ENCODE measurements at regions not wholly inside any gene's neighbourhood (a gene's known extent, or its start where the extent isn't known, plus 50 kb on each side); places are given as distances from the start of the nearest gene placed in this dataset.

DNA sequence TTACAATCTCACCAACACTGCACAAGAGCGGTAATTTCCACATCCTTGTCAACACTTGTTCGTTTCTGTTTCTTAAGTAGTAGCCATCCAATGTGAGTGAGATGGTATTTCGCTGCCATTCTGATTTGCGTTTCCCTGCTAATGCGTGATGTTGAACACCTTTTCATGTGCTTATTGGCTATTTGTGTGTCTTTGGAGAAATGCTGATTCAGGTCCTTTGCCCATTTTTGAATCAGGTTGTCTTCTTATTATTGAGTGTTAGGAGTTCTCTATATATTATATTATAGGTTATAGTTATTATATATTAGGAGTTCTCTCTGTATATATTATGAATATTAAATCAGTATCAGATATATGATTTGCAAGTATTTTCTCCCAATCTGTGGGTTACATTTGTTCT is 59.9 kb upstream of the IRX4 start:
- peaks cover 51% of the 10 kb centered on the region for H3K27me3 ChIP-seq (replicated peaks; ENCODE audit: insufficient read depth, low read length)
- H3K36me3 ChIP-seq (replicated peaks; ENCODE audit: insufficient read depth, low read length): no peaks in the 10 kb centered on the region
- TF ChIP-seq EZH2 (optimal IDR thresholded peaks at IDR 0.05; ENCODE audit: low read depth, low read length) (no peak), EZH2phosphoT487 (IDR thresholded peaks at IDR 0.05; ENCODE audit: low read length) (no peak), CTCF (IDR thresholded peaks at IDR 0.05; ENCODE audit: low read length) (no peak)

DNA sequence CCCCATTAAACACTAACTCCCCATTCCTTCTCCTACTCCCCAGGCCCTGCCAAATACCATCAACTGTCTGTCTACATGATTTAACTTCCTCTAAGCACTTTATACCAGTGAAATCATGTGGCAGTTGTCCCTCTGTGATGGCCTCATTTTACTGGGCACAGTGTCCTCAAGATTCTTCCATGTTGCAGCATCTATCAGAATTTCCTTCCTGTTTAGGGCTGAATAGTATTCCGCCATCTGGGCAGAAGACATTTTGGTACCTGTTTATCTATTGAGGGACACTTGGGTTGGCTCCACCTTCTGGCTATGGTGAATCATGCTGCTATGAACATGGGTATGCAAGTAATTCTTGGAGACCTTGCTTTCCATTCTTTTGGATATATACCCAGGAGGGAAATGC is 59.4 kb upstream of the IRX4 start:
- H3K79me2 ChIP-seq (ENCODE audit: low read length): no peaks in the 10 kb centered on the region

More for the DNA sequence above, 59.9 kb upstream of the IRX4 start:
- no peak overlapping the region for H2AFZ ChIP-seq (ENCODE audit: low read length)
- H3K4me2 ChIP-seq (ENCODE audit: low read depth, low read length): no peak overlapping the region
- H3K9ac ChIP-seq (ENCODE audit: low read length): no peak overlapping the region
- H3K27ac ChIP-seq (ENCODE audit: low read length): no peak overlapping the region
- no peaks in the 10 kb centered on the region for H3F3A ChIP-seq (ENCODE audit: insufficient read depth, low read length)
- H3K79me2 ChIP-seq (ENCODE audit: low read length): no peaks in the 10 kb centered on the region
- no peaks in the 10 kb centered on the region for H4K20me1 ChIP-seq (ENCODE audit: insufficient read depth, low read length)
- H3K4me1 ChIP-seq (ENCODE audit: low read length): no peaks in the 10 kb centered on the region
- DNase-seq: no peak
- no peaks in the 10 kb centered on the region for H3K9me3 ChIP-seq (replicated peaks; ENCODE audit: insufficient read depth, low read length)
- no peak overlapping the region for H3K4me3 ChIP-seq (ENCODE audit: low read length)
- no peaks in the 10 kb centered on the region for H3K9me2 ChIP-seq (replicated peaks; ENCODE audit: insufficient read depth, low read length)

DNA sequence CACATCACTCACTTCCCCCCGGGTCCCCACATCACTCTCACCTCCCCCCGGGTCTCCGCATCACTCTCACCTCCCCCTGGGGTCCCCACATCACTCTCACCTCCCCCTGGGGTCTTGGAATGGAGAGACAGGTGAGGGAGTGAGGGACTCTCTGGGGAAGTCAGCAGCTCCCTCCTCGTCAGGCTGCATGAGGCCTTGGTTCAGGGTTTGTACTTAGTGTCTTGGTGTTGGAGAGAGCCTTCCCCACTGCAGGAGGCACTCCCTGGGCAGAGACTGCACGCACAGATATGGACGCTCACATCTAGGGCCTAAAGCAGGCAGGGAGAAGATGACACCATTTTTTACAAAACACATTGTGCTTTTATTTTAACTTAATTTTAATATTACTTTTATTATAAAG is 56.5 kb upstream of the IRX4 start:
- H3K4me3 ChIP-seq (ENCODE audit: low read length): no peak overlapping the region
- H3K27ac ChIP-seq (ENCODE audit: low read length): no peak overlapping the region
- no peaks in the 10 kb centered on the region for H3F3A ChIP-seq (ENCODE audit: insufficient read depth, low read length)
- no peaks in the 10 kb centered on the region for H3K4me1 ChIP-seq (ENCODE audit: low read length)
- H3K9me3 ChIP-seq (replicated peaks; ENCODE audit: insufficient read depth, low read length): no peaks in the 10 kb centered on the region
- H2AFZ ChIP-seq (ENCODE audit: low read length): no peak overlapping the region
- DNase-seq: no peak
- no peak overlapping the region for H3K9ac ChIP-seq (ENCODE audit: low read length)
- H3K4me2 ChIP-seq (ENCODE audit: low read depth, low read length): no peak overlapping the region
- H4K20me1 ChIP-seq (ENCODE audit: insufficient read depth, low read length): no peaks in the 10 kb centered on the region
- TF ChIP-seq EZH2 (optimal IDR thresholded peaks at IDR 0.05; ENCODE audit: low read depth, low read length): no peak
- no peak for TF ChIP-seq EZH2phosphoT487 (IDR thresholded peaks at IDR 0.05; ENCODE audit: low read length)
- TF ChIP-seq CTCF (IDR thresholded peaks at IDR 0.05; ENCODE audit: low read length): no peak
- no peaks in the 10 kb centered on the region for H3K79me2 ChIP-seq (ENCODE audit: low read length)
- peaks cover 35% of the 10 kb centered on the region for H3K27me3 ChIP-seq (replicated peaks; ENCODE audit: insufficient read depth, low read length)
- no peaks in the 10 kb centered on the region for H3K9me2 ChIP-seq (replicated peaks; ENCODE audit: insufficient read depth, low read length)
- H3K36me3 ChIP-seq (replicated peaks; ENCODE audit: insufficient read depth, low read length): no peaks in the 10 kb centered on the region

More for the DNA sequence above, 59.4 kb upstream of the IRX4 start:
- no peaks in the 10 kb centered on the region for H4K20me1 ChIP-seq (ENCODE audit: insufficient read depth, low read length)
- no peak overlapping the region for H3K9ac ChIP-seq (ENCODE audit: low read length)
- no peak overlapping the region for H2AFZ ChIP-seq (ENCODE audit: low read length)
- no peak for DNase-seq
- H3K27ac ChIP-seq (ENCODE audit: low read length): no peak overlapping the region
- H3K4me1 ChIP-seq (ENCODE audit: low read length): no peaks in the 10 kb centered on the region
- H3K36me3 ChIP-seq (replicated peaks; ENCODE audit: insufficient read depth, low read length): no peaks in the 10 kb centered on the region
- H3K4me2 ChIP-seq (ENCODE audit: low read depth, low read length): no peak overlapping the region
- no peaks in the 10 kb centered on the region for H3F3A ChIP-seq (ENCODE audit: insufficient read depth, low read length)
- H3K4me3 ChIP-seq (ENCODE audit: low read length): no peak overlapping the region
- H3K9me3 ChIP-seq (replicated peaks; ENCODE audit: insufficient read depth, low read length): no peaks in the 10 kb centered on the region
- peaks cover 49% of the 10 kb centered on the region for H3K27me3 ChIP-seq (replicated peaks; ENCODE audit: insufficient read depth, low read length)
- no peak for TF ChIP-seq CTCF (IDR thresholded peaks at IDR 0.05; ENCODE audit: low read length)
- TF ChIP-seq EZH2 (optimal IDR thresholded peaks at IDR 0.05; ENCODE audit: low read depth, low read length): no peak
- TF ChIP-seq EZH2phosphoT487 (IDR thresholded peaks at IDR 0.05; ENCODE audit: low read length): no peak
- H3K9me2 ChIP-seq (replicated peaks; ENCODE audit: insufficient read depth, low read length): no peaks in the 10 kb centered on the region
